ENCODE measurements at regions not wholly inside any gene's neighbourhood (a gene's known extent, or its start where the extent isn't known, plus 50 kb on each side); places are given as distances from the start of the nearest gene placed in this dataset.

DNA sequence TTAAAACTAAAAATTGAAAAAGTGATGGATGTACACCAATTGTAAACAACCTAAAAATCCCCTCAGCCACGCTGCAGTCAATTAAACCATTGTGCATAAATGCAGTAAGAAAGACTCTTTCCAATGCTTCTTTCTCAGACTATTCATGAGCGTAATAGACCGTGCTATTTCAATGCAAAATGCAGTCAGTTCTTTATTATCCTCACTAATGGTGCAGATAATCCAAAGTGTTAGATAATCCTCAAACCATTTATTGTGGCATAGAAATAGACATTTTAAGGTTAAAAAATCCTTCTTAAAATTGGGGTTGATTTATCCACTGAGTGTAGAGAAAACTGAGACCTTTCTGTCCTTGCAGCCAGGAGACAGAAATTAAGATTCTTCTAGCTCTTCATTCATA, 1862.8 kb downstream of the EFNA5 start:
- no peaks in the 10 kb centered on the region for H3K27me3 ChIP-seq (replicated peaks; ENCODE audit: insufficient read depth, low read depth, low read length, poor library complexity)
- no peak overlapping the region for H3K27ac ChIP-seq (ENCODE audit: low read depth, low read length, poor library complexity, severe bottlenecking)
- H3K4me1 ChIP-seq (ENCODE audit: insufficient read depth, low read length, poor library complexity, severe bottlenecking): no peaks in the 10 kb centered on the region
- intact Hi-C loops (cut with micrococcal nuclease; ENCODE audit: unreplicated experiment): no loop called here
- no peak for TF ChIP-seq EZH2 (IDR thresholded peaks at IDR 0.05; ENCODE audit: borderline replicate concordance, low read depth, low read length, poor library complexity, severe bottlenecking)
- TF ChIP-seq, protein P1, sequence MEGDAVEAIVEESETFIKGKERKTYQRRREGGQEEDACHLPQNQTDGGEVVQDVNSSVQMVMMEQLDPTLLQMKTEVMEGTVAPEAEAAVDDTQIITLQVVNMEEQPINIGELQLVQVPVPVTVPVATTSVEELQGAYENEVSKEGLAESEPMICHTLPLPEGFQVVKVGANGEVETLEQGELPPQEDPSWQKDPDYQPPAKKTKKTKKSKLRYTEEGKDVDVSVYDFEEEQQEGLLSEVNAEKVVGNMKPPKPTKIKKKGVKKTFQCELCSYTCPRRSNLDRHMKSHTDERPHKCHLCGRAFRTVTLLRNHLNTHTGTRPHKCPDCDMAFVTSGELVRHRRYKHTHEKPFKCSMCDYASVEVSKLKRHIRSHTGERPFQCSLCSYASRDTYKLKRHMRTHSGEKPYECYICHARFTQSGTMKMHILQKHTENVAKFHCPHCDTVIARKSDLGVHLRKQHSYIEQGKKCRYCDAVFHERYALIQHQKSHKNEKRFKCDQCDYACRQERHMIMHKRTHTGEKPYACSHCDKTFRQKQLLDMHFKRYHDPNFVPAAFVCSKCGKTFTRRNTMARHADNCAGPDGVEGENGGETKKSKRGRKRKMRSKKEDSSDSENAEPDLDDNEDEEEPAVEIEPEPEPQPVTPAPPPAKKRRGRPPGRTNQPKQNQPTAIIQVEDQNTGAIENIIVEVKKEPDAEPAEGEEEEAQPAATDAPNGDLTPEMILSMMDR (conservative IDR thresholded peaks at IDR 0.05; ENCODE audit: low read depth, low read length): no peak
- POLR2A ChIA-PET (ENCODE audit: low non-redundant PET): no interaction called here
- BruUV-seq (replicated peaks): no TSS peak
- peaks cover 4% of the 10 kb centered on the region for H3K9me3 ChIP-seq (ENCODE audit: low read depth, low read length, poor library complexity, severe bottlenecking)
- DNase-seq (ENCODE audit: low spot score): peak; percentile 5
- CTCF ChIA-PET: no interaction called here
- H3K36me3 ChIP-seq (ENCODE audit: insufficient read depth, low read length, poor library complexity, severe bottlenecking): no peaks in the 10 kb centered on the region
- H3K4me3 ChIP-seq (ENCODE audit: low read depth, low read length, poor library complexity, severe bottlenecking): no peak overlapping the region

DNA sequence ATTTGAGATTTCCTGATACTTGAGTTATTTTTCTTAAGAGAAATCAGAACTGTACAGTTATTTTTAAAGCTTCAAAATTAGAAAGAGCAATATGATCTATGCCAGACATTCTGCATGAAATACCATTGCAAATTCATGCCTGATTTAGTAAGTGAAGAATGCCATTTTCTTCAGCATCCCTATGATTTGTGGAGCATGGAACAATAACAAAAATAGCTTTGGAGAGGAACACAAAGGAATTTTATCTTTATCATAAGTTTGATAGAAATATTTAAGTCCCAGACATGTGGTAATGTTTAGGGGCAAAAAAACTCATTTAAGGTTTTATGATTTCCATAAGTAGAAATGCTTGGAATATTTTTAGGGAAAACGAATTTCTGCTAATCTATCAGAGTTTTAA, 1863.4 kb downstream of the EFNA5 start:
- Histone ChIP-seq H3K4me3 (ENCODE audit: low read depth, low read length, poor library complexity, severe bottlenecking) (no peak overlapping the region), H3K27me3 (replicated peaks; ENCODE audit: insufficient read depth, low read depth, low read length, poor library complexity) (no peaks in the 10 kb centered on the region), H3K9me3 (ENCODE audit: low read depth, low read length, poor library complexity, severe bottlenecking) (peaks cover 6% of the 10 kb centered on the region), H3K4me1 (ENCODE audit: insufficient read depth, low read length, poor library complexity, severe bottlenecking) (no peaks in the 10 kb centered on the region), H3K36me3 (ENCODE audit: insufficient read depth, low read length, poor library complexity, severe bottlenecking) (no peaks in the 10 kb centered on the region), H3K27ac (ENCODE audit: low read depth, low read length, poor library complexity, severe bottlenecking) (no peak overlapping the region)
- DNase-seq (ENCODE audit: low spot score): no peak
- intact Hi-C loops (cut with micrococcal nuclease; ENCODE audit: unreplicated experiment): no loop called here
- ChIA-PET CTCF (no interaction called here), POLR2A (ENCODE audit: low non-redundant PET) (no interaction called here)
- TF ChIP-seq EZH2 (IDR thresholded peaks at IDR 0.05; ENCODE audit: borderline replicate concordance, low read depth, low read length, poor library complexity, severe bottlenecking): no peak
- TF ChIP-seq, protein P1 (conservative IDR thresholded peaks at IDR 0.05; ENCODE audit: low read depth, low read length): no peak
- BruUV-seq (replicated peaks): no TSS peak

DNA sequence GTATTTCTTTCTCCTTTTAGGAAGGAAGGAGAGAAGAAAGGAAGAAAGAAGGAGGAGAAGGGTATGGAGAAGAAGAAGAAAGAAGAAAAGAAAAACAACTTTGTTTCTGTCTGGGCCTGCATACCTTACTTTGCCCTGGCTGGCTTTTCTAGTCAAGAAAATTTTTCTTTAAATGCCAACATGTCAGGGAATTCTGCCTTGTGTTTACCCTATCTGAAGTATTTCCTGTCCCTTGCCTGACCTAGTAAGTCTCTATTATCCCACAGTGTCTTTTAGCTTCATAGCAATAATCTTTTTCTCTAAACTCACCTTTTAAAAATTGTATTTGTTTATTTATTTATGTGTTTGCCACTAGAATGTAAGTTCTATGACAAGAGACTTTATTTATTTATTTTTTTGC, 1864.1 kb downstream of the EFNA5 start:
- Histone ChIP-seq H3K9me3 (ENCODE audit: low read depth, low read length, poor library complexity, severe bottlenecking) (peaks cover 6% of the 10 kb centered on the region), H3K4me1 (ENCODE audit: insufficient read depth, low read length, poor library complexity, severe bottlenecking) (no peaks in the 10 kb centered on the region), H3K27ac (ENCODE audit: low read depth, low read length, poor library complexity, severe bottlenecking) (no peak overlapping the region), H3K4me3 (ENCODE audit: low read depth, low read length, poor library complexity, severe bottlenecking) (no peak overlapping the region), H3K27me3 (replicated peaks; ENCODE audit: insufficient read depth, low read depth, low read length, poor library complexity) (no peaks in the 10 kb centered on the region), H3K36me3 (ENCODE audit: insufficient read depth, low read length, poor library complexity, severe bottlenecking) (no peaks in the 10 kb centered on the region)
- no peak for DNase-seq (ENCODE audit: low spot score)
- TF ChIP-seq, protein P1 (conservative IDR thresholded peaks at IDR 0.05; ENCODE audit: low read depth, low read length): no peak
- no peak for TF ChIP-seq EZH2 (IDR thresholded peaks at IDR 0.05; ENCODE audit: borderline replicate concordance, low read depth, low read length, poor library complexity, severe bottlenecking)
- ChIA-PET POLR2A (ENCODE audit: low non-redundant PET) (no interaction called here), CTCF (no interaction called here)
- BruUV-seq (replicated peaks): no TSS peak
- intact Hi-C loops (cut with micrococcal nuclease; ENCODE audit: unreplicated experiment): no loop called here

Measured in A673 (cell line).